Adrenal gland (tissue), 5 donors: ENCODE measurements at regions not wholly inside any gene's neighbourhood (a gene's known extent, or its start where the extent isn't known, plus 50 kb on each side); places are given as distances from the start of the nearest gene placed in this dataset.

ENCODE experiments used
- POLR2A ChIP-seq, 2 donors: fragments of 450-650 bp; IDR thresholded peaks; one replicate each; pipeline ENCODE4 v1.6.1; 2017; ENCODE audit warnings: antibody characterized with exemption in 2 of 2, mild to moderate bottlenecking in 2 of 2, moderate library complexity in 1 of 2
- TF ChIP-seq, protein P1 (sequence below), 6 experiments: fragments of 450-650 bp in 4 of 6; fragments of 200-600 bp in 2 of 6; sonication (generic) in 1 of 6; IDR thresholded peaks; 1 replicate in 5 of 6; 2 replicates in 1 of 6; pipeline versions ENCODE4 v1.5.1 to v1.8.0; 2016 to 2021; ENCODE audit warnings: antibody characterized with exemption in 6 of 6, mild to moderate bottlenecking in 2 of 6, moderate library complexity in 1 of 6
- donor health status: DM: no; HTN: no; CAD: no.

DNA sequence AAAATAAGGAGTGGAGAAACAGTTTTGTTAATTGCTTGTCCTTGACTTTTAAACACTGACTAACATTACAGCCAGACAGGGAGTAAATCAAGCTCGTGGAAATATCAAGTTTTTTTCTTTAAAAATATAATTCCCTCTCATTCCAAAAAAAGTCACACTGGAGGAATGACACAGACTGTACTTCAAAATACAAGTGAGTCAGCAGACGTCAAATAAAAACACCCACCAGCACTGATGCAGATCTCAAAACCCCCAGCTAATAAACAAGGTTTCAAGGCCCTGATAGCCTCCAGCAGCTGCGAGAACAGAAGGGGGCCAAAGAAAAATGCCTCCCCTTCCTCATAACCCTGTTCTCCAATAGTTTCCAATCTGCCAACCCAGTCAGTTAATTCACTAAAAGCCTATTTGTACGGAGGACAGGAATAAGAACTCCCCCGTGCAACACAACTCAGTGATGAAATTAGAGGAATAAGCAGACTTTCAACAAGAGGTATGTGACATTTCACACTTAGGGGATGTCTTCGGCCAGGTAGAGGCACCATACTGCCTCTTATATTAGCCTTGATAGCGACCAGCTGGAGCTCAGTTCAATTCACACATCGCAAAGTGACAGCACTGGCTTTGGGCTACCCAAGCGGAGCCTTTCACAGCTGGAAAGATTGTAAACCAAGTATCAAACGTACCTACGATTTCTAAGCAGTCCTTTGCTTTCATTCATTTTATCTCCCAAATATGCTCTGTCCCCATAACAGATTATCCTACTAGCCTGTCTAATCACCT lies 561.0 kb upstream of the KLF12 start:
- TF ChIP-seq, protein P1, sequence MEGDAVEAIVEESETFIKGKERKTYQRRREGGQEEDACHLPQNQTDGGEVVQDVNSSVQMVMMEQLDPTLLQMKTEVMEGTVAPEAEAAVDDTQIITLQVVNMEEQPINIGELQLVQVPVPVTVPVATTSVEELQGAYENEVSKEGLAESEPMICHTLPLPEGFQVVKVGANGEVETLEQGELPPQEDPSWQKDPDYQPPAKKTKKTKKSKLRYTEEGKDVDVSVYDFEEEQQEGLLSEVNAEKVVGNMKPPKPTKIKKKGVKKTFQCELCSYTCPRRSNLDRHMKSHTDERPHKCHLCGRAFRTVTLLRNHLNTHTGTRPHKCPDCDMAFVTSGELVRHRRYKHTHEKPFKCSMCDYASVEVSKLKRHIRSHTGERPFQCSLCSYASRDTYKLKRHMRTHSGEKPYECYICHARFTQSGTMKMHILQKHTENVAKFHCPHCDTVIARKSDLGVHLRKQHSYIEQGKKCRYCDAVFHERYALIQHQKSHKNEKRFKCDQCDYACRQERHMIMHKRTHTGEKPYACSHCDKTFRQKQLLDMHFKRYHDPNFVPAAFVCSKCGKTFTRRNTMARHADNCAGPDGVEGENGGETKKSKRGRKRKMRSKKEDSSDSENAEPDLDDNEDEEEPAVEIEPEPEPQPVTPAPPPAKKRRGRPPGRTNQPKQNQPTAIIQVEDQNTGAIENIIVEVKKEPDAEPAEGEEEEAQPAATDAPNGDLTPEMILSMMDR (IDR thresholded peaks at IDR 0.05), result no peak
- no peak for TF ChIP-seq POLR2A (IDR thresholded peaks at IDR 0.05)
